A673 (cell line): ENCODE measurements at regions not wholly inside any gene's neighbourhood (a gene's known extent, or its start where the extent isn't known, plus 50 kb on each side); places are given as distances from the start of the nearest gene placed in this dataset.

ENCODE experiments used
- BruUV-seq: library from RNA; stranded (reverse); fragments of 400-500 nt; replicated peaks from 2 replicates; lab custom pipeline; 2021; lab: Mats Ljungman, UMichigan
- CTCF ChIA-PET: fragments of 300-600 bp; sonication (Branson Sonifier 250); formaldehyde crosslinking; loops from one replicate; lab custom pipeline; 2022; ENCODE audit warnings: antibody characterized with exemption; lab: Charles Lee
- POLR2A ChIA-PET: fragments of 300-600 bp; sonication (Branson Sonifier 250); formaldehyde crosslinking; loops from one replicate; lab custom pipeline; 2022; ENCODE audit warnings: antibody characterized with exemption; ENCODE audit not compliant: low non-redundant PET; lab: Charles Lee
- DNase-seq: peaks from one replicate; pipeline ENCODE4 v3.0.0-alpha.2; 2015; ENCODE audit warnings: low spot score
- H3K27ac ChIP-seq: fragments of 200-600 bp; sonication (generic); 2 replicates; pipeline ENCODE4 v1.5.1; 2016; ENCODE audit warnings: mixed run types, low read depth, mild to moderate bottlenecking, mixed read lengths, antibody characterized with exemption, low read length; ENCODE audit not compliant: poor library complexity, severe bottlenecking
- H3K27me3 ChIP-seq: fragments of 200-600 bp; sonication (generic); replicated peaks from 2 replicates; pipeline ENCODE4 v1.6.1; 2017; ENCODE audit warnings: mixed run types, low read depth, mild to moderate bottlenecking, mixed read lengths, antibody characterized with exemption, low read length; ENCODE audit not compliant: insufficient read depth, poor library complexity
- H3K36me3 ChIP-seq: fragments of 200-600 bp; sonication (generic); 2 replicates; pipeline ENCODE4 v1.6.1; 2016; ENCODE audit warnings: mixed run types, mild to moderate bottlenecking, mixed read lengths, antibody characterized with exemption, low read length; ENCODE audit not compliant: insufficient read depth, poor library complexity, severe bottlenecking
- H3K4me1 ChIP-seq: fragments of 200-600 bp; sonication (generic); 2 replicates; pipeline ENCODE4 v1.6.1; 2017; ENCODE audit warnings: mixed run types, mild to moderate bottlenecking, mixed read lengths, antibody characterized with exemption, low read length; ENCODE audit not compliant: insufficient read depth, poor library complexity, severe bottlenecking
- H3K4me3 ChIP-seq: fragments of 200-600 bp; sonication (generic); 2 replicates; pipeline ENCODE4 v1.5.1; 2016; ENCODE audit warnings: low read depth, mixed run types, mild to moderate bottlenecking, mixed read lengths, low read length; ENCODE audit not compliant: poor library complexity, severe bottlenecking
- H3K9me3 ChIP-seq: fragments of 200-600 bp; sonication (generic); 2 replicates; pipeline ENCODE4 v1.6.1; 2016; ENCODE audit warnings: mixed run types, low read depth, mild to moderate bottlenecking, mixed read lengths, antibody characterized with exemption, low read length; ENCODE audit not compliant: poor library complexity, severe bottlenecking
- CTCF ChIP-seq: fragments of 300-800, 200-600 bp; sonication (generic); conservative IDR thresholded peaks from 2 replicates; pipeline ENCODE4 v1.5.1; 2017; ENCODE audit warnings: low read depth, mild to moderate bottlenecking, antibody characterized with exemption, low read length, moderate library complexity, mixed read lengths
- EZH2 ChIP-seq: fragments of 200-600 bp; sonication (generic); IDR thresholded peaks from 2 replicates; pipeline ENCODE4 v1.6.1; 2017; ENCODE audit warnings: borderline replicate concordance, low read depth, mild to moderate bottlenecking, mixed read lengths, antibody characterized with exemption, low read length; ENCODE audit not compliant: poor library complexity, severe bottlenecking
- intact Hi-C: fragments of 100-400 bp; cut with micrococcal nuclease; formaldehyde crosslinking; loops from one replicate; pipeline ENCODE4 v1.10.0; 2022; ENCODE audit not compliant: unreplicated experiment

GRCh38 chr5:120873083-120873482, 409.0 kb downstream of the PRR16 start:
- intact Hi-C loops: no loop called here
- no TSS peak for BruUV-seq
- ChIA-PET CTCF (no interaction called here), POLR2A (no interaction called here)
- Histone ChIP-seq H3K36me3 (no peaks in the 10 kb centered on the region), H3K27me3 (no peaks in the 10 kb centered on the region), H3K4me1 (no peaks in the 10 kb centered on the region), H3K27ac (no peak overlapping the region), H3K9me3 (no peaks in the 10 kb centered on the region), H3K4me3 (no peak overlapping the region)
- TF ChIP-seq CTCF (no peak), EZH2 (no peak)
- no peak for DNase-seq

- DNase-seq: no peak
- CTCF ChIA-PET: no interaction called here
- no TSS peak for BruUV-seq
- no peak overlapping the region for H3K27ac ChIP-seq
- no peaks in the 10 kb centered on the region for H3K27me3 ChIP-seq
- H3K4me1 ChIP-seq: no peaks in the 10 kb centered on the region
- TF ChIP-seq CTCF (no peak), EZH2 (no peak)
- H3K4me3 ChIP-seq: no peak overlapping the region
- H3K9me3 ChIP-seq: no peaks in the 10 kb centered on the region
- POLR2A ChIA-PET: no interaction called here
- no peaks in the 10 kb centered on the region for H3K36me3 ChIP-seq
- intact Hi-C loops: no loop called here
Observed at GRCh38 chr5:120874081-120874862, 410.2 kb downstream of the PRR16 start.

DNA sequence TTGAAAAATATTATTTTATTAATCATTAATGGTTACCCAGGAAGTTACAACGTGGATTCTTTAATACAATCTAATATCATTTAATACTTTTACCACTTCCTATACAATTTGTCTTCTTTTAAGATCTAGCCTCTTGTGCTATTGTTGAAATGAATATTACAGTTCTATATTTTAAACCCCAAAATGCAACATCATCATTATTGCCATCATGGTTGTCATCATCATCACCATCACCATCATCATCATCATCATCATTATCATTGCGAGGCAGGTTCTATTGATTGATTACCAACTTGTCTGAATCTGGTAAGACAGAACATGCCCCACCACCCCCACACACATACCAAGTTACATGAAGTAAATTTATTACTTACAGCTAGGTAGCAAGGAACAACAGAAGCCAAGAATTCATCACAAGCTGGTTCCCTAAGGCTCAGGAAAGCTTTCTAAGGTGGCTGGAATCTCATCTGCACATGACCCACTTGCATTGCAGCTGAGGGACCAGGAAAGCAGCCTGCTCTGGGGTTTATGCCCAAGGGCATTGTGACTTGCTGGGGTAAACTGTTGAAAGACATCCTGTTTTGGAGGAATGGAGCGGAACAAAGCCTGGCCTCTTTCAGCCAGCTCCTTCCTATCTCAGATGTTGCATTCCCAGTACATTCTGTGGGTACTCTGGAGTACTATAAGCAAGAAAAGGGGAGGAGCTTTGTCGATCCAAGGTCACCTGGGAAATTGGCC, 418.1 kb downstream of the PRR16 start:
- Histone ChIP-seq H3K9me3 (no peaks in the 10 kb centered on the region), H3K36me3 (no peaks in the 10 kb centered on the region), H3K27me3 (no peaks in the 10 kb centered on the region), H3K4me1 (no peaks in the 10 kb centered on the region), H3K27ac (no peak overlapping the region), H3K4me3 (no peak overlapping the region)
- ChIA-PET POLR2A (no interaction called here), CTCF (no interaction called here)
- TF ChIP-seq EZH2 (no peak), CTCF (no peak)
- intact Hi-C loops: no loop called here
- no peak for DNase-seq
- no TSS peak for BruUV-seq
